Natural killer cell (primary cell): ENCODE measurements at regions not wholly inside any gene's neighbourhood (a gene's known extent, or its start where the extent isn't known, plus 50 kb on each side); places are given as distances from the start of the nearest gene placed in this dataset.
A peak's percentile ranks its signal among the peaks of the same experiment; 100 is the strongest.

ENCODE experiments used
- ATAC-seq, 3 donors: fragments of 150-1000 bp in 2 of 3; fragments of 200-7000 bp in 1 of 3; cut with Tn5 transposase; 1 replicate in 1 of 3; 2 replicates in 2 of 3; pipeline ENCODE4 v1.10.0; 2021; ENCODE audit warnings: mild to moderate bottlenecking in 2 of 3, moderate library complexity in 2 of 3
- DNase-seq, 2 donors: peaks; one replicate each; pipeline versions ENCODE4 v3.0.0 to v3.0.0-alpha.2; 2013 to 2021; ENCODE audit warnings: mixed read lengths in 1 of 2
- H3K27ac ChIP-seq: one replicate; pipeline ENCODE4 v1.5.1; 2013; ENCODE audit warnings: mild to moderate bottlenecking, low read length
- H3K27me3 ChIP-seq: one replicate; pipeline ENCODE4 v1.6.1; 2013; ENCODE audit warnings: low read length; ENCODE audit not compliant: control insufficient read depth, insufficient read depth
- H3K36me3 ChIP-seq: one replicate; pipeline ENCODE4 v1.6.1; 2013; ENCODE audit warnings: low read length; ENCODE audit not compliant: control insufficient read depth, insufficient read depth
- H3K4me1 ChIP-seq: one replicate; pipeline ENCODE4 v1.6.1; 2013; ENCODE audit warnings: low read length; ENCODE audit not compliant: control insufficient read depth, insufficient read depth
- H3K4me3 ChIP-seq: one replicate; pipeline ENCODE4 v1.5.1; 2013; ENCODE audit warnings: low read length
- H3K9me3 ChIP-seq: one replicate; pipeline ENCODE4 v1.6.1; 2013; ENCODE audit warnings: low read length; ENCODE audit not compliant: control insufficient read depth, insufficient read depth
- H3K27ac Mint-ChIP-seq, 2 donors: one replicate each; pipeline ENCODE4 v1.8.0; 2022; ENCODE audit warnings: mild to moderate bottlenecking in 2 of 2, mixed read lengths in 2 of 2, moderate library complexity in 1 of 2
- H3K27me3 Mint-ChIP-seq, 2 donors: one replicate each; pipeline ENCODE4 v1.8.0; 2022; ENCODE audit warnings: low read depth in 2 of 2, mixed read lengths in 2 of 2
- H3K36me3 Mint-ChIP-seq: one replicate; pipeline ENCODE4 v1.8.0; 2022; ENCODE audit warnings: mixed read lengths
- H3K4me1 Mint-ChIP-seq, 2 donors: one replicate each; pipeline ENCODE4 v1.8.0; 2022; ENCODE audit warnings: mixed read lengths in 2 of 2
- H3K4me3 Mint-ChIP-seq: one replicate; pipeline ENCODE4 v1.8.0; 2022; ENCODE audit warnings: mild to moderate bottlenecking, moderate library complexity, mixed read lengths
- H3K9me3 Mint-ChIP-seq, 2 donors: one replicate each; pipeline ENCODE4 v1.8.0; 2022; ENCODE audit warnings: mixed read lengths in 2 of 2
- CTCF ChIP-seq: fragments of 200-600 bp; IDR thresholded peaks from one replicate; pipeline ENCODE4 v1.8.0; 2022; ENCODE audit warnings: antibody characterized with exemption
- WGBS: methylation state at CpG from one replicate; pipeline ENCODE4 v1.1.7; 2013; ENCODE audit warnings: missing lambda C conversion rate; ENCODE audit not compliant: insufficient coverage; 5-methylcytosine and 5-hydroxymethylcytosine counted together
- intact Hi-C: fragments of 100-400 bp; cut with micrococcal nuclease; formaldehyde crosslinking; loops from one replicate; pipeline ENCODE4 v1.14.2; 2022

GRCh38 chr2:186199029-186199428 lies 287.0 kb upstream of the ZC3H15 start:
- no CpG with 5 or more reads among the region's 1 CpG for WGBS
- peaks cover 7 to 17% of the 10 kb centered on the region in 2 donors for H3K9me3 Mint-ChIP-seq
- TF ChIP-seq CTCF = no peak
- H3K36me3 Mint-ChIP-seq = peaks cover 7% of the 10 kb centered on the region
- no peaks in the 10 kb centered on the region for H3K4me1 Mint-ChIP-seq
- H3K27me3 Mint-ChIP-seq = no peaks in the 10 kb centered on the region
- no peaks in the 10 kb centered on the region for H3K36me3 ChIP-seq
- H3K4me3 ChIP-seq = no peak overlapping the region
- no peak overlapping the region for H3K27ac Mint-ChIP-seq
- intact Hi-C loops = no loop called here
- no peak overlapping the region for H3K4me3 Mint-ChIP-seq
- no peaks in the 10 kb centered on the region for H3K27me3 ChIP-seq
- H3K27ac ChIP-seq = no peak overlapping the region
- H3K9me3 ChIP-seq = no peaks in the 10 kb centered on the region
- ATAC-seq (no peak), DNase-seq (no peak)
- H3K4me1 ChIP-seq = no peaks in the 10 kb centered on the region

GRCh38 chr2:186201371-186201770 lies 284.7 kb upstream of the ZC3H15 start:
- no peak overlapping the region for H3K4me3 ChIP-seq
- H3K4me1 Mint-ChIP-seq = no peaks in the 10 kb centered on the region
- H3K4me3 Mint-ChIP-seq = no peak overlapping the region
- no peaks in the 10 kb centered on the region for H3K27me3 ChIP-seq
- H3K27ac ChIP-seq = no peak overlapping the region
- DNase-seq (no peak), ATAC-seq (no peak)
- H3K36me3 Mint-ChIP-seq = peaks cover 7% of the 10 kb centered on the region
- H3K36me3 ChIP-seq = no peaks in the 10 kb centered on the region
- no peaks in the 10 kb centered on the region for H3K4me1 ChIP-seq
- H3K27ac Mint-ChIP-seq = no peak overlapping the region
- TF ChIP-seq CTCF = no peak
- intact Hi-C loops = no loop called here
- peaks cover 6 to 10% of the 10 kb centered on the region in 2 donors for H3K9me3 Mint-ChIP-seq
- no peaks in the 10 kb centered on the region for H3K9me3 ChIP-seq
- no peaks in the 10 kb centered on the region for H3K27me3 Mint-ChIP-seq

GRCh38 chr2:186205254-186205911 lies 280.7 kb upstream of the ZC3H15 start:
- Histone ChIP-seq H3K36me3 (no peaks in the 10 kb centered on the region), H3K4me1 (no peaks in the 10 kb centered on the region), H3K27me3 (no peaks in the 10 kb centered on the region), H3K4me3 (no peak overlapping the region), H3K9me3 (no peaks in the 10 kb centered on the region), H3K27ac (no peak overlapping the region)
- H3K4me3 Mint-ChIP-seq = no peak overlapping the region
- intact Hi-C loops = no loop called here
- no peak for DNase-seq
- ATAC-seq = peak in 1 of 3 donors; percentile 57
- no peaks in the 10 kb centered on the region for H3K4me1 Mint-ChIP-seq
- 67% methylated on average over 1 of the region's 1 CpG for WGBS
- peaks cover 7% of the 10 kb centered on the region for H3K36me3 Mint-ChIP-seq
- TF ChIP-seq CTCF = no peak
- no peaks in the 10 kb centered on the region for H3K27me3 Mint-ChIP-seq
- no peak overlapping the region for H3K27ac Mint-ChIP-seq
- H3K9me3 Mint-ChIP-seq = peaks cover 16 to 20% of the 10 kb centered on the region in 2 donors

GRCh38 chr2:186209532-186209931 lies 276.5 kb upstream of the ZC3H15 start:
- Mint-ChIP-seq H3K27ac (no peak overlapping the region), H3K27me3 (no peaks in the 10 kb centered on the region), H3K4me1 (no peaks in the 10 kb centered on the region), H3K4me3 (no peak overlapping the region), H3K36me3 (no peaks in the 10 kb centered on the region), H3K9me3 (peaks cover 18 to 22% of the 10 kb centered on the region in 2 donors)
- Histone ChIP-seq H3K9me3 (no peaks in the 10 kb centered on the region), H3K36me3 (no peaks in the 10 kb centered on the region), H3K27me3 (no peaks in the 10 kb centered on the region), H3K4me1 (no peaks in the 10 kb centered on the region), H3K27ac (no peak overlapping the region), H3K4me3 (no peak overlapping the region)
- no peak for TF ChIP-seq CTCF
- DNase-seq (no peak), ATAC-seq (no peak)
- intact Hi-C loops = no loop called here
- 95% methylated on average over 5 of the region's 5 CpGs for WGBS
